Muscle of leg (tissue), 3 donors: ENCODE measurements at regions not wholly inside any gene's neighbourhood (a gene's known extent, or its start where the extent isn't known, plus 50 kb on each side); places are given as distances from the start of the nearest gene placed in this dataset.

Experiments used
- DNase-seq: peaks from one replicate; pipeline ENCODE4 v3.0.0; 2013
- H3K27ac ChIP-seq: one replicate; pipeline ENCODE4 v1.5.1; 2013; ENCODE audit warnings: mild to moderate bottlenecking, low read length, control low read depth
- H3K27me3 ChIP-seq: one replicate; pipeline ENCODE4 v1.6.1; 2013; ENCODE audit warnings: low read length; ENCODE audit not compliant: control insufficient read depth, insufficient read depth
- H3K36me3 ChIP-seq: one replicate; pipeline ENCODE4 v1.6.1; 2013; ENCODE audit warnings: low read length; ENCODE audit not compliant: control insufficient read depth, insufficient read depth
- H3K4me1 ChIP-seq: one replicate; pipeline ENCODE4 v1.6.1; 2013; ENCODE audit warnings: low read length; ENCODE audit not compliant: control insufficient read depth, insufficient read depth
- H3K4me3 ChIP-seq: one replicate; pipeline ENCODE4 v1.5.1; 2013; ENCODE audit warnings: low read length, control low read depth
- H3K9me3 ChIP-seq: replicated peaks from 2 replicates; pipeline ENCODE4 v1.6.1; 2013; ENCODE audit warnings: low read depth, low read length; ENCODE audit not compliant: control insufficient read depth
- WGBS: methylation state at CpG from one replicate; pipeline ENCODE4 v1.1.5; 2013; ENCODE audit warnings: missing lambda C conversion rate; ENCODE audit not compliant: insufficient coverage; 5-methylcytosine and 5-hydroxymethylcytosine counted together

DNA sequence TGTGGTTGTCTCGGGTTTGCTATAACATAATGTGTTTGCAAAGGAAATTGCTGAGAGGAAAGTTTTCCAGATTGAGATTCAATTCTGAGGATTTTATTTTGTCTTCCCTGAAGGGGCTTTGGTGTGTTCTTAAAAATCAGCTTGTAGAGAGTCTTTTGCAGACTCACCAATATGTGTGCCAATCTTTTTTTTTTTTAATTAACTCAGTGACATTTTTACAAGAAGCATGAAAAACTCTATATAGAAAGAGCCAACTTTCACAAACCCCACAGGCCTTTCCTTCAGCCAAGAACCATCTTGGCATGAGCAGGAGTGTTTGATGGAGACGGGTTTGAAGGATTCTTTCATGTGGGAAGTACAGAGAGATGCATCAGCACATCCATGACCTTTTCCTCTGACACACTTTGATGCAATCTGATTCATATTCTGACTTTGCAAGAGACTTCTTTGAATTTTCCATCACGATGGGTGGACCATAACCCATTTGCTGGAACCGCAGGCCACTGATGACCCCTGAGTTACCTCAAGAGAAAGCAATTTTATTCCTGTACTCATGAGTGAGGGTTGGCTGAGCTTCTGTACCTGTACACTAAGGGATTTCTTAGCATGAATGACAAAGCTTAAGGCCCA is 892.6 kb downstream of the XPNPEP1 start:
- Histone ChIP-seq H3K27me3 (no peaks in the 10 kb centered on the region), H3K9me3 (no peaks in the 10 kb centered on the region), H3K27ac (no peak overlapping the region), H3K4me1 (no peaks in the 10 kb centered on the region), H3K36me3 (no peaks in the 10 kb centered on the region), H3K4me3 (no peak overlapping the region)
- WGBS, result no CpG with 5 or more reads among the region's 4 CpGs
- DNase-seq, result peak; percentile 16

DNA sequence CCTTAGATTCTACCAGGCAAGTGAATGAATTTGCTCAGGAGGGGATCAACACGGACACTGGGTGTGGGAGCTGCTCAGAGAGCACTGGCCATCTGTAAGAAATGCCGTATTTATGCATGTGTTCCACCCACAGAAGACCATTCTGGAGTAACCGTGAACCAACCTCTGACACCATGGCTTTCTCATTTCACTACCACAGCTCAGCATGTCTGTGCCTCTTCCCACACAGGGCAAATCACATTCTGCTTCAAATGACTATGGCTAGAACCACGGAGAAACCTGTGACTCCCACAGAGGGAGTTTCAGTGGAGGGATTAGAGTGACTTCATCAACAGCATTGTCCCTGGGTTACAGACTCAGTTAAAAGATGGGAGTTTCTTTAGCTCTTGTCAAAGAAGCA is 893.4 kb downstream of the XPNPEP1 start:
- H3K4me1 ChIP-seq, result no peaks in the 10 kb centered on the region
- no peak for DNase-seq
- no peak overlapping the region for H3K27ac ChIP-seq
- H3K4me3 ChIP-seq, result no peak overlapping the region
- H3K27me3 ChIP-seq, result no peaks in the 10 kb centered on the region
- 83% methylated on average over 1 of the region's 4 CpGs for WGBS
- no peaks in the 10 kb centered on the region for H3K9me3 ChIP-seq
- no peaks in the 10 kb centered on the region for H3K36me3 ChIP-seq

DNA sequence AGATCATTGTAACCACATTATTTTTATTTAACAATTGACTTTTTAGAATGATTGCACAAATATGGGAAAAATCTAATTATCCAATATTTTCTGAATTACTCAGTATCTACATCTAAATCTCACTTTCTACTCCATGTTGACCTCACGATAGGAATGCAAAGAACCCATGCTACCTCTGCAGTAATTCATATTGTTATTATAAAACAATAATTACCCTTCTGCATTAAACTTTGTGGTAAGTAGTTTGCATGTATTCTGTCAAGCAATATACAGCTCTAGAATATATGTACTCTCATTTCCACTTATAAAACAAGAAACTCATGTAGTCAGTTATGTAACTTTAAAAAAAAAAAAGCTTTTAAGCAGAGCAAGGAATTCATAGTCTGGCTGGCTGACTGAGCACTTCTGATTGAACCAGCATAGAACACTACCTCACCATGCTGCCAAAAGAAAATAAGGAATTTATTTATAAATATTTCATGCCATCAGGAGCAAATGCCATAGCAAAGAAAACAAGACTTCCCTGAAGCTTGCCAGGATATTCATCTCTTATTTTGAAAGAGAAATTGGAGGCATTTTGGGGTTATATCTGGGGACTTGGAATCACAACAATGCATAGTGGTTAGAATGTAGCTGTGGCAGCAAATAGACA is 895.7 kb downstream of the XPNPEP1 start:
- Histone ChIP-seq H3K27ac (no peak overlapping the region), H3K4me1 (no peaks in the 10 kb centered on the region), H3K36me3 (no peaks in the 10 kb centered on the region), H3K9me3 (no peaks in the 10 kb centered on the region), H3K27me3 (no peaks in the 10 kb centered on the region), H3K4me3 (no peak overlapping the region)
- no CpG with 5 or more reads among the region's 1 CpG for whole genome bisulfite sequencing
- no peak for DNase-seq

DNA sequence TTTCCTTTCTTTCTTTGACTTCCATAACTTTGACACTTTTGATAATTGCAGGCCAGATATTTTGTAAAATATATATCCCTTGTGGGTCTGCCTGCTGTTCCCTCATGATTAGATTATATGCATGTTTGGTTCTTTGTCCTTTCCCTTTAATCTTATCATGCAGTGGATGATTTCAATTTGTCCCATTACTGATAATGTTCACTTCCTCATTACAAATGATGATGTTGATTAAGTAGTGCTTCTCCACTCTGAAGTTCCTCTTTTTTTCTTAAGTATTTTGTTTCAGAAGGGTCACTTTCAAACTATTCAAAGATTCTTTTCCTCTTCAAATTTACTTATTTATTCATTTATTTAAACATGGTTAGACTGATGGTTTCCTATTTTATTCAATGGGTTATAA is 898.1 kb downstream of the XPNPEP1 start:
- Histone ChIP-seq H3K36me3 (no peaks in the 10 kb centered on the region), H3K27ac (no peak overlapping the region), H3K27me3 (no peaks in the 10 kb centered on the region), H3K4me3 (no peak overlapping the region), H3K4me1 (no peaks in the 10 kb centered on the region), H3K9me3 (no peaks in the 10 kb centered on the region)
- no peak for DNase-seq

DNA sequence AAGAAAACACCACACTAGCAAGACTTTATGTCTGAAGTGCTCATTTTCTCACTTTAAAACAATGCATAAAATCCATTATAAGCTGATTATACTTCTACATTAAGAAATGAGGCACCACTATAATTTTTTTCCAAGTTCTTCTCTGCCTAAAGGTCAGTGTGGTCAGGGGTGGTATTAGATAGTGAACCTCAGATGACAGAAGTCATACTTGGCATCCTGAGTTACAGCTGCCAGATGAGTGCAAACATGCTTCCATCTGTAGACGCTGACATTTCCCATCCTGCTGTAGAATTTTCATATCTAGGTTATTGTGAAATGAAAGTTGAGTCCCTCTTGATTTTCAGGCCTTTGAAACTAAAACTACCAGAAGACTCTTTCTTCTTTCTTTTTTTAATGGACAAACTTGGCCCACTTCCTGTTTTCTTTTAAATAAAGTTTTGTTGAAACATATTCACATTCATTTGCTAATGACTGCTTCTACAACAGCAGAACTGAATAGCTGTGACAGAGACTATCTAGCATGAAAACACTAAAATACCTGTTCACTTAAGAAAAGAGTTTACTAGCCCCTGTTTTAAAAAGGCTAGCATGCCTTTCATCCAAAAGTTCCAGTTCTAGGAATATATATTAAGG is 900.8 kb downstream of the XPNPEP1 start:
- no CpG with 5 or more reads among the region's 1 CpG for WGBS
- no peak for DNase-seq
- no peaks in the 10 kb centered on the region for H3K36me3 ChIP-seq

DNA sequence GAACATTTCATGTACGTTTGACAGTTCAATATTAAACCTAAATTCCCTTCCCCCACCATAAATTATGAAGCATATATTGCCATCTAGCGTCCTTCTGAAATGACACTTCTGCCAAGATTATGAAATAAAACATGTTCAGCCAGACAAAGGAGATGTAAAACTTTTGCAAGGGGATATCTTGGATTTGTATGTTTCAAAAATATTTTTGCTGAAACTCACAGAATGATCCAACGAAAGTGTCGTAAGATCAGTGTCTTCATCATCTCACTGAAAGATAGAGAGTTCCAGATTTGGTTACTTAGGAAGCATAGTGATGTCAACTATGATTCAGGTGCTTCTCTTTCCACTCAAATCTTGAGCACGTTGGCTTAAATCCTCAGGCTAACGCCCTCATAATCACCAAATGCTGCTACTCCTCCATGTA is 904.3 kb downstream of the XPNPEP1 start:
- H3K27me3 ChIP-seq, result no peaks in the 10 kb centered on the region
- H3K4me1 ChIP-seq, result no peaks in the 10 kb centered on the region
- DNase-seq, result peak; percentile 8
- no peaks in the 10 kb centered on the region for H3K9me3 ChIP-seq
- no peak overlapping the region for H3K27ac ChIP-seq
- H3K36me3 ChIP-seq, result no peaks in the 10 kb centered on the region
- WGBS, result 14% methylated on average over 1 of the region's 6 CpGs
- no peak overlapping the region for H3K4me3 ChIP-seq

More for the DNA sequence above, 900.8 kb downstream of the XPNPEP1 start:
- Histone ChIP-seq H3K4me1 (no peaks in the 10 kb centered on the region), H3K27ac (no peak overlapping the region), H3K27me3 (no peaks in the 10 kb centered on the region), H3K9me3 (no peaks in the 10 kb centered on the region), H3K4me3 (no peak overlapping the region)

DNA sequence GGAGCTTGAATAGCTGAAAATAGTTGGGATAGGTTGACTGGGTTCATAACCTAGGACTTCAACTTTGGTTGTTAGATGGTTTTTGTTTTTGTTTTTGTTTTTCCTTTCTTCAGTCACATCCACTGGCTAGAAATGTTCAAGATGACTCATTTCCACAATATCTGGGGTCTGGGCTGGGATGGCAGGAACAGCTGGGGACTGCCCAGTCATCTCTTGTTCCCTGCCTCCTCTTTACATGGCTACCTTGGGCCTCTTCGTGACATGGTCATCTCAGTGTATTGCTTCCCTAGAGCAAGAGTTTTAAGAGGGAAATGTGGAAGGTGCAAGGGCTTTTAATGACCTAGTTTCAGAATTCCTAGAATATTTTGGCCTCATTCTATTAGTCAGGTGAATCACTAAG is 915.8 kb downstream of the XPNPEP1 start:
- H3K4me3 ChIP-seq, result no peak overlapping the region
- H3K27me3 ChIP-seq, result no peaks in the 10 kb centered on the region
- H3K9me3 ChIP-seq, result no peaks in the 10 kb centered on the region
- no peaks in the 10 kb centered on the region for H3K36me3 ChIP-seq
- H3K4me1 ChIP-seq, result no peaks in the 10 kb centered on the region
- no peak overlapping the region for H3K27ac ChIP-seq
- DNase-seq, result no peak
- WGBS, result no CpG with 5 or more reads among the region's 1 CpG

DNA sequence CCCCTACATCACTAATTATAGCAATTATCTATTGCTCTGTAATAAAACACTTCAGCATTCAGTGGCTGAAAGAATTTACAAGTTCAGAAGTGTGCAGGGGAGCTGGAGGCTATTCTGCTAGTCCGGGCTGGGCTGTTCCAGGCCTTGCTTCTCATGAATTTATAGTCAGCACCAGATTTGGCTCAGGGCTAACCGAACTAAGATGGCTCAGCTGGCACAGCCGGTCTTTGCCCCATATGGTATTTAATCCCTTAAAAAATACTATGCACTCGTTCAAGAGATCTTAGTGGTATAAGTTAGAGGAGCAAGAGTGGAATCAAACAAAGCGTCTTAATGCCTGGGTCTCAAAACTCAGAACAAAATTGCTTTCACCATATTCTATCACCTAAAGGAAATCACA is 932.9 kb downstream of the XPNPEP1 start:
- WGBS, result no CpG with 5 or more reads among the region's 5 CpGs
- DNase-seq, result no peak
- H3K27me3 ChIP-seq, result no peaks in the 10 kb centered on the region
- H3K27ac ChIP-seq, result no peak overlapping the region
- no peak overlapping the region for H3K4me3 ChIP-seq
- H3K9me3 ChIP-seq, result no peaks in the 10 kb centered on the region
- no peaks in the 10 kb centered on the region for H3K36me3 ChIP-seq
- no peaks in the 10 kb centered on the region for H3K4me1 ChIP-seq

DNA sequence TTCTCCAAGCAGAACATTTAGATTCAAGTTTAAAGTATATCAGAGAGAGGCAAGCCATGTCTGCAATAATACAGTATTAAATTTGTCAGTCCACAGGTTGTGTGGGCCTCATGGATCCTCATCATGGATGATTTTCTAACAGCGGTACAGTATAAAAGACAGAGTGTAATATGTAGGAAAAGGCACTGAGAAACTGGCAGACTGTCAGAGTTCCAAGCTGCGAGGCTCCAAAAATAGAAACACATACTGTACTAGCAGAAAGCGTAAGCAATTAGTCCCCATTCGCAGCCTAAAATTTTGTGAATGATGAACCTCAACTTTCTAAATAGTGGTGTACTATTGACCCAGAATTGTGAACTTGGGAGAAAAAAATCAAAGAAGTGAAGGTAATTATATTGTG is 933.3 kb downstream of the XPNPEP1 start:
- no CpG with 5 or more reads among the region's 4 CpGs for WGBS

DNA sequence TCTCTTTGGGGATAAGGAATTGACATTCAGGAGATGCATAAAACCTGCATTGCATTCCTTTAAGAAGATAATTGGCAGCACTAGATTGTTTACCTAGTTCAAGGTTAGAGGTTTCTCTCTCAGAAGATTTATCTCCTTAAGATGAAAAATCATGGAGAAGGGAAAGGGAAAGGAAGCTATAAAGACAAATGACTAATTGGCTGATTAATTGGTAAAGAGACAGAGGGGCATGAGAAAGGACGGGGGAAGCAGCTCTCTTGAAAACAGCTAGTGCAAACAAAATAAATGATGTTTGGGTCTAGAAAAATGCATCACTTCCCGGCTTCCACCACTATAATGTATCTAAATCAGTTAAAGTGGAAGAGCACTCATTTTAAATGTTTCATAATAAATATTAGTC is 941.2 kb downstream of the XPNPEP1 start:
- no CpG with 5 or more reads among the region's 2 CpGs for WGBS
- Histone ChIP-seq H3K4me3 (no peak overlapping the region), H3K27ac (no peak overlapping the region), H3K4me1 (no peaks in the 10 kb centered on the region), H3K27me3 (no peaks in the 10 kb centered on the region), H3K9me3 (no peaks in the 10 kb centered on the region), H3K36me3 (no peaks in the 10 kb centered on the region)
- DNase-seq, result no peak

More for the DNA sequence above, 933.3 kb downstream of the XPNPEP1 start:
- DNase-seq, result no peak
- no peaks in the 10 kb centered on the region for H3K4me1 ChIP-seq
- H3K27ac ChIP-seq, result no peak overlapping the region
- no peaks in the 10 kb centered on the region for H3K36me3 ChIP-seq
- H3K9me3 ChIP-seq, result no peaks in the 10 kb centered on the region
- no peak overlapping the region for H3K4me3 ChIP-seq
- no peaks in the 10 kb centered on the region for H3K27me3 ChIP-seq
